NCI-H2029 (cell line): ENCODE measurements at regions not wholly inside any gene's neighbourhood (a gene's known extent, or its start where the extent isn't known, plus 50 kb on each side); places are given as distances from the start of the nearest gene placed in this dataset.
"Not testable (repeated sequence)": the region's sequence is repeated elsewhere in the genome, so short reads cannot be mapped to it uniquely, and the experiment has no call there.

Experiments
- DNase-seq: peaks from one replicate; lab custom pipeline; 2025; lab: John Stamatoyannopoulos, UW

DNA sequence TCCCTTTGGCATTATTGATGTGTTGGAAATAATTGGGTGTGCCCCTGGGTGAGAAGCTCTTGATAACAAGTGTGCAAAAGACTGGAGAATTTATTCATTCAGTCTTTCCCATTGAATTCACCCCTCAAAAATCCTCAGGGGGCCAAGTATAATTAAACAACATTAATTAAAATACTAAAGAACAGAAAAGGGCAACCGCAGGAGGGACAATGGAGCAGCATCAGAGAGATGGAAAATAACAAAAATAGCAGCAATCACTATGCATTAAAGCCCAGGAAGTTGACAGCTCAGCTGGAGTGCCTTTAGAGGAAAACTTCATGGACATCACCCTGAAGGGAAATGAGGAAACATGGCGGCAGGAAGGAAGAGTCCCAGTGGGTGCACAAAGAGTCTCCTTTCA is 227.6 kb downstream of the MINAR1 start:
- DNase-seq = no peak

- DNase-seq = no peak
These were observed 229.3 kb downstream of the MINAR1 start for GRCh38 chr15:79661411-79661810.

GRCh38 chr15:79673416-79674123 is 223.2 kb downstream of the MTHFS start:
- DNase-seq = no peak

DNA sequence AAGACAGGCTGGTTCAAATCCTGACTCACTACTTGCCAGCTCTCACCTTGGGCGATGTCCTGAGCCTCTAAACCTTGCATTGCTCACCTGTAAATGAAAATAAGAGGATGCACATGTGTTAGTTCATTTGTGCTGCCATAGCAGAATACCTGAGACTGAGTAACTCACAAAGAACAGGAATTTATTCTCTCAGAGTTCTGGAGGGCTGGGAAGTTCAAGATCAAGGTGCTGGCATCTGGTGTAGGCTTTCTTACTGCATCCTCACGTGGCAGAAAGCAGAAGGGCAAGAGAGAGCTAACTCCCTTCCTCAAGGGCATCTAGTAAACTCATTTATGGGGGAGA is 222.7 kb downstream of the MTHFS start:
- DNase-seq = no peak

DNA sequence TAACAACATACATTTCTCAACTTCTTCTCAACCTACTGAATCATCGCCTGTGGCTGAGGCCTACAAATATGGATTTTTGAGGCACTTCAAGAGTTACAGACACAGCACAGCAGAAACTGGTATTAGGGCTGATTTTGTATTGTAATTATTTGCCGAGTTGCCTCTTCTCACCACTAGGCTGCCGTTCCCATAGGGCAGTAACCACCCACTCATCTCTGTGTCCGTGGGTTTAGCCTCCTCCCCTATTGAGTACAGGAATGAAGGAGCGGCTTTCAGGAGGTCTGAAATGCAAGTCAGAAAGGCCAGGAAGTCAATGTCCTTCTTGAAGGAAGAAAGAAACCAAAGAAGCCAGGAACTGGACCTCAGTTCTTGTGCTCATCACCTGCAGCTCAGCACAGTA is 220.8 kb downstream of the MTHFS start:
- DNase-seq = no peak

- DNase-seq = no peak
These were observed 220.2 kb downstream of the MTHFS start for GRCh38 chr15:79676621-79677020.

DNA sequence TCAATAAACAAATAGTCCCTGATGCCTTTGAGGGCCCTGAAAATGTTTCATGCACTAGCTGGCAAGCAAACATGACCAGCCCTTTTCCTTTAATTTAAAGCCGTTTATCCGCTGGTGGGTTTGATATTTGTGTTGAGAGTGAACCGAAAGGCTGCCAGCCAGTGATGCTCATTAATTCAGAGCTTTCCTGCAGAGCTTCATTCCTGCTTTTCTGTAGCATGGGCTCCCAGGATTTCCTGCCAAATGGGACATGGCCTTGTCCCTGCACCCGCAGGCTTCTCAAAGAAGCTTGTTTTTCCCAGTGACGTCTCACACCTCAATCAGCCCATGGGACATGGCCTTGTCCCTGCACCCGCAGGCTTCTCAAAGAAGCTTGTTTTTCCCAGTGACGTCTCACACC is 219.6 kb downstream of the MTHFS start:
- DNase-seq = no peak

DNA sequence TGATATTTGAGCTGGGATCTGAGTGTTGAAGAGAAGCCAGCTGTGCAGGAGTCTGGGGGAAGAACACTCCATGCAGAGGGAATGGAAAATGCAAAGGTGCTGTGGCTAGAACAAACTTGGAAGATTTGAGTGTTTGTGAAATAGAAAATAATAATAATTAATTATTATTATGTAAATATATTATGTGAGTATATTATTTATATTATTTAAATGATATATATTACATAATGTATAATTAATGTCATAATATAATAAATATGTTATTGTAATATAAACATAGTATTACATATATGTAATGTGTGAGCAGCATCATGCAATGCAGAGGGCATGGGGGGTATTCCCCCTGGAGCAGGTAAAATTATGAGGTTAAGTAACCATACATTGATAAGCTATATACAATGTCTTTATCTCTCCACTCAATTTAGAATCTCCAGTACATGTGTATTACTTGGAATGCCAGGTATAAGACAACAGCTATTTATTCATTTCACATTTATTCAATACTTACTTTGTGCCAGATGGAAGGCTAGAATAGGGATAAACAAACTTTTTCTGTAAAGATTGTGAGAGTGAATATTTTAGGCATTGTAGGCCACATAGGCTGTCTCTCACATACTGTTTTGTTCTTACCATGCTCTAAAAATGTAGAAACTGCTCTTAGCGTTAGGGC is 218.6 kb downstream of the MTHFS start:
- no peak for DNase-seq

GRCh38 chr15:79680720-79681119 is 216.1 kb downstream of the MTHFS start:
- no peak for DNase-seq

- DNase-seq = no peak
These were observed 214.5 kb downstream of the MTHFS start for GRCh38 chr15:79682285-79682684.

DNA sequence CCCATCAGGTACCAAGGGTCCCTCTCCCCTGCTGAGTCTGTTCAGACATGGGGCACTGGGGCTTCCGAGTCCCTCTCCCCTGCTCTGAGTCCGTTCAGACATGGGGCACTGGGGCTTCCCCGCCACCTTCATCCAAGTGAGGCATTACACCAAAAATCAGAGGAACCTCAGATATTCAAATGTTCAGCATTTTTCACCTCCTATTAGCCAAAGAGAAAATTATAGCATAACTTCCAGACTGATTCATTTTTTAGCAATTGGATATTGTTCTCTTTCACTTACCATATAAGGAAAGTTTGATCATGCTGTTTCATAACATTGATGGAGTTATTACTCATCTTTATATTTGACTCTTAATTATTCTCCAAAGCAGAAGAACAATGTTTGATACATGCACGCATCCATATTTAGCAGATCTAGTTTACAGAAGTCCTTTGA is 213.9 kb downstream of the MTHFS start:
- DNase-seq = no peak

DNA sequence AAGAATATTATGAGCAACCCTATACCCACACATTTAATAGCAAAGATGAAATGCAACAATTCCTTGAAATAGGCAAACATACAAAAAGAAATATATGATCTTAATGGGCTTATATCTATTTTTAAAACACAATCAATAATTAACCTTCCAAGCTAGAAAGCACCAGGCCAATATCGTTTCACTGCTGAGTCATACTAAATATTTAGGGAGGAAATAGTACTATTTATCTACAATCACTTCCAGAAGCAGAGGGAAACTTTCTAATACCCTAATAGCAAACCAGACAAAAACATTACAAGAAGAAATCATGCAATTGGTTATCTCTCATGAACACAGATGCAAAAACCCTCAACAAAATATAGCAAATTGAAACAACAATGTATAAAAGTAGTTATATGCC is 207.8 kb downstream of the MTHFS start:
- DNase-seq = no peak

- DNase-seq = no peak
These were observed 195.8 kb downstream of the MTHFS start for GRCh38 chr15:79700951-79701480.

DNA sequence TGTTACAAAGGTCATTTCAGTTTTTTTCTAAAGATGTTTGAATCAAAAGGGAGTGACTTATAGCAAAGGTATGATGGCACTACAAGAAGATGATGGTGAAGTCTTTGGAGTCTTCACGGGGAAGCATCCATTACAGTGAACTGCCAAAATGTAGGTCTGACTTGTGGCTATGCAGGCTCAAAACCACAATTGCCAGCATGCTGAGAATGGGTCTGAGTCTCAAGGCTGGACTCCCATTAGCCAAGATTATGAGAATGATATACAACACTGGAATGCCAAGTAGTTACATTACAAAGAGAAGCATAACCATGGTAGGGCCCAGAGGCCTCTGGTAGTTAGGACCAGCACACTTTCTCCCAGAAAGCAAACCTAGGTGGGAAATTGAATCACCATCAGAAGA is 194.2 kb downstream of the MTHFS start:
- DNase-seq = no peak

DNA sequence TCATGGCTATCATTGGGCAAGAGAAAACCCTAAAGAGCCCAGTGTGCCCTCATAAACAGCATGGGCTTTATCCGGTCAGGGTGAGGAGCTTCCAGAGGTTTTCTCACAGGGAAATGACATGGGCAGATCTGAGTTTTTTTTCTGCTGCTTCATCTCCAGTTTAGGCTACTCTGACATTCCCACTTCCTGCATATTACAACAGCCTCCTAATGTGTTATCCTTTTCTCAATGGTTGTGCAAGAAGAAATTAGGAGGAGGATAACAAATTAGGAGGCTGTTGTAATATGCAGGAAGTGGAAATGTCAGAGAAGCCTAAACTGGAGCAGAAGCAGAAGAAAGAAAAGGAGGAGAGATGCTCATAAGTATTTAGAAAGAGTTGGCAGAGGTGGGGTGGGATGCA is 175.6 kb downstream of the MTHFS start:
- DNase-seq = no peak

GRCh38 chr15:79724312-79724711 is 172.5 kb downstream of the MTHFS start:
- no peak for DNase-seq

DNA sequence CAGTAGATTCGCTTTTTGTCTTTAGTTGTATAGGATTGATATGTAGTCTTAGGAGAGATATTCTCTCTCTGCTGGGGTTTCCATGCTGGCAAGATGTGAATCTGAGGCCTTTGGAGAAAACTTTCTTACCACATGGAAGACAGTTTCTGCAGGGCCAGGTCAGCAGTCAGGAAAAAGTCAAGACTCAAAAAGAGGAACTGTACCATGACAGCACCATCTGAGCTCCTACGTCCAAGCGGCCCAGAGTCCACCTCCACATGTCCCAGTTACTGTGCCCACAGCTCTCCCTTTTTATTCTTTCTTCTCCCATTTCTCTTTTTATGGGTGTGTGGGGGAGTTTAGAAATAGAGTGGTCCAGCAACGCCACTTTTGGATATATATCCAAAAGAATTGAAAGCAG is 172.0 kb downstream of the MTHFS start:
- no peak for DNase-seq

DNA sequence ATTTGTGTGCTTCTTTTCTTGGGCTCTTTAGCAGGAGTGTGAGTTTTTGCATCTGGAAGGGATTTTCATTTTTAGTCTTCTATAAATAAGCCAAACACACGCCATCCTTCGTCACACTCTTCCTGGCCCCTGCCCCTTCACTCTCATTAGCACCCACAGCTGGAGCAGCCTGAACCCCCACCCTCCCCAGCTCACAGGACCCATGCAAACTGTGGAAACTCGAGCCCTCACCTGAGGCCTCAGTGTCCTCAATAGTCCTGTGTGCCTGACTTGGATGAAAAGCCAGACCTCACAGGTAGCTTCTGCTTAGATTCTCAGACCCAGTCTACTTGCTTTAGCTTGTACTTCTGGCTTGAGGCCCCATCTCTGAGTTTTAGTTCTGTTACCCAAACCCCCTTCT is 167.9 kb downstream of the MTHFS start:
- no peak for DNase-seq

- DNase-seq = no peak
These were observed 160.3 kb downstream of the MTHFS start for GRCh38 chr15:79736435-79737000.

- no peak for DNase-seq
These were observed 158.7 kb downstream of the MTHFS start for GRCh38 chr15:79738143-79738542.

DNA sequence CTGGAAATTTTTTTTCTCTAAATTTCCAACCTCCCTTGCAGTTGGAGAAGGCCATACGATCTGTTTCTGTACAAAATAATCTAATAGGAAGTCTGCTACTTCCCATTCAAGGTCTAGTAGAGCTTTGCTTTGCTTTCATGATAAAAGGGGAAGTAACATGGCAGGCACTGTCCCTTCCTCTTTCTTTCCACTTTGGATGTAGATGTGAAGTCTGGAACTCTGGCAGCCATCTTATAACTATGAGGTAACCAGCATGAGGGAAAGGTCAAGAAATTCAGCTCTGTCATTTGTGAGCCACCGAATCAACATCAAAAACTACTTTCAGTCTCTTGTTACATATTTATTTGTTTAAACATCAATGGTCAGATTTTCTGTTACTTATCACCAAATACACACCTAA is 156.3 kb downstream of the MTHFS start:
- DNase-seq = no peak

- no peak for DNase-seq
These were observed 153.8 kb downstream of the MTHFS start for GRCh38 chr15:79743032-79743431.

DNA sequence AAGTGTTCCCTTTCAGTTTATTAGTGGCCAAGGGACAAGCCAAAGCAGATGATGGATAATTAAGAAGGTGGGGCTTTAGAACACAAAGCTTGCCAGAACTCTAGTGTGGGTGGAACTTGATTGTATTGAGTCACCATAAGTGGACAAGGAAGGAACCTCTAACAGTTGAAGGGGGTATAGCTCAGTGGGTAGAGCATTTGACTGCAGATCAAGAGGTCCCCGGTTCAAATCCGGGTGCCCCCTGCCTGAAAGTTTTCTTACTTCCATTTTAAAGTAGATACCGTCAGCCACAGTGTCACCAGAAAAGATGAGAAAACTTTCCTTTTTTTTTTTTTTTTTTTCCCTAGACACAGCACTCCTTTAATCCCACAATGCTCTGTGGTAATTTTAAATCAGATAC is 152.3 kb downstream of the MTHFS start:
- DNase-seq = not testable (repeated sequence)
